Astrocyte (in vitro differentiated cells and primary cell): ENCODE measurements at regions not wholly inside any gene's neighbourhood (a gene's known extent, or its start where the extent isn't known, plus 50 kb on each side); places are given as distances from the start of the nearest gene placed in this dataset.

Experiments used
- CTCF ChIP-seq: IDR thresholded peaks from 2 replicates; pipeline ENCODE4 v1.5.1; 2011; ENCODE audit warnings: low read depth, mild to moderate bottlenecking, inconsistent platforms, low read length, moderate library complexity; ENCODE audit not compliant: insufficient read depth
- EZH2 ChIP-seq: IDR thresholded peaks from 2 replicates; pipeline ENCODE4 v1.6.1; 2012; ENCODE audit warnings: mild to moderate bottlenecking, low read length, inconsistent platforms; ENCODE audit not compliant: insufficient read depth

DNA sequence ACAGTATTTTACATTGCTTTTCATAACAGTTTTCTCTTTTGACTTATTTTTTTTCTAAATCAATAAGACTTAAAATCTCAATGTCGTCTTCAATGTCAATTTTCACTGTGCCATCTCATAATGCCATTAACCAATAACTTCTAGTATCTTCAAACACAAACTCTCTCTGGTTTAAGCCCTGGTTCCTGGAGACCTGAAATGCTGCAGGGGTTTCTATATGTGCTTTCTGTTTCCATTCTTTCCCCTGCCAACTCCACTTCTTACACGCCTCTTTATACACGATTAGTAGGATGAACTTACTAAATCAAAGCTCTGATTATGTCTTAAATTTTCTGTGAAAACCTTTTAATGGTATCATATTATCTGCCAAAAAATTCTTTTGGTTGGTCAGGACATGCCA lies 191.4 kb downstream of the AMY1C start:
- TF ChIP-seq CTCF (no peak), EZH2 (no peak)
